T1000 (cell line): ENCODE measurements at regions not wholly inside any gene's neighbourhood (a gene's known extent, or its start where the extent isn't known, plus 50 kb on each side); places are given as distances from the start of the nearest gene placed in this dataset.

Experiments
- DNase-seq: peaks from one replicate; lab custom pipeline; 2025; ENCODE audit warnings: mixed read lengths; lab: John Stamatoyannopoulos, UW

- DNase-seq, result no peak
Observed at GRCh38 chr2:13015532-13016320, 299.0 kb downstream of the TRIB2 start.

- DNase-seq, result no peak
Observed at GRCh38 chr2:13018490-13018889, 301.8 kb downstream of the TRIB2 start.

- DNase-seq, result no peak
Observed at GRCh38 chr2:13019781-13020180, 303.0 kb downstream of the TRIB2 start.

GRCh38 chr2:13020469-13020868 is 303.7 kb downstream of the TRIB2 start:
- no peak for DNase-seq

GRCh38 chr2:13021470-13021957 is 304.8 kb downstream of the TRIB2 start:
- DNase-seq, result no peak

GRCh38 chr2:13030606-13031005 is 313.9 kb downstream of the TRIB2 start:
- no peak for DNase-seq

GRCh38 chr2:13034861-13035260 is 318.1 kb downstream of the TRIB2 start:
- no peak for DNase-seq

GRCh38 chr2:13035866-13036265 is 319.1 kb downstream of the TRIB2 start:
- no peak for DNase-seq

GRCh38 chr2:13040043-13040442 is 323.3 kb downstream of the TRIB2 start:
- no peak for DNase-seq

GRCh38 chr2:13046557-13047165 is 329.9 kb downstream of the TRIB2 start:
- DNase-seq, result no peak

GRCh38 chr2:13050764-13051163 is 334.0 kb downstream of the TRIB2 start:
- no peak for DNase-seq

- DNase-seq, result no peak
Observed at GRCh38 chr2:13052547-13052946, 335.8 kb downstream of the TRIB2 start.

- DNase-seq, result no peak
Observed at GRCh38 chr2:13056259-13056843, 339.6 kb downstream of the TRIB2 start.

- DNase-seq, result no peak
Observed at GRCh38 chr2:13057671-13058070, 340.9 kb downstream of the TRIB2 start.

GRCh38 chr2:13066676-13067075 is 349.9 kb downstream of the TRIB2 start:
- DNase-seq, result no peak

- DNase-seq, result no peak
Observed at GRCh38 chr2:13067508-13067907, 350.8 kb downstream of the TRIB2 start.

GRCh38 chr2:13089971-13090370 is 373.2 kb downstream of the TRIB2 start:
- DNase-seq, result no peak

- DNase-seq, result no peak
Observed at GRCh38 chr2:13091455-13091854, 374.7 kb downstream of the TRIB2 start.

- no peak for DNase-seq
Observed at GRCh38 chr2:13091861-13092378, 375.2 kb downstream of the TRIB2 start.

- no peak for DNase-seq
Observed at GRCh38 chr2:13093416-13093991, 376.8 kb downstream of the TRIB2 start.

- no peak for DNase-seq
Observed at GRCh38 chr2:13102397-13103063, 385.8 kb downstream of the TRIB2 start.

GRCh38 chr2:13103151-13103550 is 386.4 kb downstream of the TRIB2 start:
- DNase-seq, result no peak
